OCI-LY3 (cell line): ENCODE measurements at regions not wholly inside any gene's neighbourhood (a gene's known extent, or its start where the extent isn't known, plus 50 kb on each side); places are given as distances from the start of the nearest gene placed in this dataset.

ENCODE experiments used
- H2AFZ ChIP-seq: fragments of 200-600, 300-600 bp; shearing (Covaris generic); 2 replicates; pipeline ENCODE4 v1.6.0; 2014; ENCODE audit warnings: antibody characterized with exemption, low read depth, low read length
- H3K27ac ChIP-seq: fragments of 200-600, 300-600 bp; sonication (generic); 2 replicates; pipeline ENCODE4 v1.5.1; 2014; ENCODE audit warnings: mild to moderate bottlenecking, low read length, moderate library complexity, mixed read lengths
- H3K27me3 ChIP-seq: fragments of 200-600, 300-600 bp; sonication (generic); 2 replicates; pipeline ENCODE4 v1.6.1; 2014; ENCODE audit warnings: low read depth, low read length, mixed read lengths
- H3K36me3 ChIP-seq: fragments of 200-600, 300-600 bp; sonication (generic); replicated peaks from 2 replicates; pipeline ENCODE3; 2014; ENCODE audit warnings: low read depth, low read length, mixed read lengths
- H3K4me1 ChIP-seq: fragments of 300-600, 200-600 bp; sonication (generic); 2 replicates; pipeline ENCODE4 v1.6.1; 2014; ENCODE audit warnings: low read length, mixed read lengths
- H3K4me2 ChIP-seq: fragments of 200-600, 300-600 bp; sonication (generic); 2 replicates; pipeline ENCODE4 v1.6.1; 2014; ENCODE audit warnings: low read length, mixed read lengths
- H3K4me3 ChIP-seq: fragments of 300-600, 200-600 bp; sonication (generic); 2 replicates; pipeline ENCODE4 v1.5.1; 2014; ENCODE audit warnings: antibody characterized with exemption, mild to moderate bottlenecking, low read length, moderate library complexity
- H3K79me2 ChIP-seq: fragments of 300-600, 200-600 bp; shearing (Covaris generic); 2 replicates; pipeline ENCODE4 v1.6.1; 2014; ENCODE audit warnings: mild to moderate bottlenecking, low read length, mixed read lengths
- H3K9ac ChIP-seq: fragments of 300-600, 200-600 bp; shearing (Covaris generic); 2 replicates; pipeline ENCODE4 v1.6.0; 2014; ENCODE audit warnings: mild to moderate bottlenecking, low read length, moderate library complexity
- H3K9me3 ChIP-seq: fragments of 200-600, 300-600 bp; shearing (Covaris generic); 2 replicates; pipeline ENCODE4 v1.6.1; 2014; ENCODE audit warnings: low read length, mixed read lengths; ENCODE audit not compliant: insufficient read depth
- H4K20me1 ChIP-seq: fragments of 200-600, 300-600 bp; sonication (generic); 2 replicates; pipeline ENCODE4 v1.6.1; 2016; ENCODE audit warnings: low read length, mixed read lengths; ENCODE audit not compliant: insufficient read depth
- CTCF ChIP-seq: fragments of 200-600, 300-600 bp; sonication (generic); IDR thresholded peaks from 2 replicates; pipeline ENCODE4 v1.5.1; 2014; ENCODE audit warnings: antibody characterized with exemption, low read length, low read depth
- EZH2phosphoT487 ChIP-seq: fragments of 200-600 bp; shearing (Covaris generic); IDR thresholded peaks from 2 replicates; pipeline ENCODE4 v1.6.1; 2018; ENCODE audit warnings: antibody characterized with exemption, mixed run types, low read depth

- TF ChIP-seq EZH2phosphoT487 (no peak), CTCF (no peak)
- peaks cover 2% of the 10 kb centered on the region for H3K9me3 ChIP-seq
- H3K27me3 ChIP-seq = no peaks in the 10 kb centered on the region
- no peak overlapping the region for H3K4me3 ChIP-seq
- no peak overlapping the region for H3K9ac ChIP-seq
- no peaks in the 10 kb centered on the region for H3K79me2 ChIP-seq
- no peak overlapping the region for H2AFZ ChIP-seq
- H3K4me1 ChIP-seq = no peaks in the 10 kb centered on the region
- H3K36me3 ChIP-seq = no peaks in the 10 kb centered on the region
- H4K20me1 ChIP-seq = no peaks in the 10 kb centered on the region
- no peak overlapping the region for H3K27ac ChIP-seq
- H3K4me2 ChIP-seq = no peak overlapping the region
These were observed 73.5 kb upstream of the CDH4 start for GRCh38 chr20:61178551-61179071.

GRCh38 chr20:61184194-61184593 lies 67.9 kb upstream of the CDH4 start:
- Histone ChIP-seq H3K27ac (no peak overlapping the region), H3K27me3 (no peaks in the 10 kb centered on the region), H4K20me1 (no peaks in the 10 kb centered on the region), H3K79me2 (no peaks in the 10 kb centered on the region), H3K9ac (no peak overlapping the region), H3K4me3 (no peak overlapping the region), H3K4me2 (no peak overlapping the region), H3K9me3 (no peaks in the 10 kb centered on the region), H2AFZ (no peak overlapping the region), H3K36me3 (no peaks in the 10 kb centered on the region), H3K4me1 (no peaks in the 10 kb centered on the region)
- TF ChIP-seq EZH2phosphoT487 (no peak), CTCF (no peak)

GRCh38 chr20:61185181-61185580 lies 66.9 kb upstream of the CDH4 start:
- Histone ChIP-seq H3K9ac (no peak overlapping the region), H2AFZ (no peak overlapping the region), H3K9me3 (no peaks in the 10 kb centered on the region), H3K36me3 (no peaks in the 10 kb centered on the region), H3K4me1 (no peaks in the 10 kb centered on the region), H4K20me1 (no peaks in the 10 kb centered on the region), H3K79me2 (no peaks in the 10 kb centered on the region), H3K4me3 (no peak overlapping the region), H3K4me2 (no peak overlapping the region), H3K27me3 (no peaks in the 10 kb centered on the region), H3K27ac (no peak overlapping the region)
- TF ChIP-seq CTCF (no peak), EZH2phosphoT487 (no peak)

- H3K4me1 ChIP-seq = no peaks in the 10 kb centered on the region
- no peak for TF ChIP-seq CTCF
- no peak for TF ChIP-seq EZH2phosphoT487
- H3K4me3 ChIP-seq = no peak overlapping the region
- no peak overlapping the region for H3K9ac ChIP-seq
- no peak overlapping the region for H2AFZ ChIP-seq
- H3K36me3 ChIP-seq = no peaks in the 10 kb centered on the region
- no peaks in the 10 kb centered on the region for H3K9me3 ChIP-seq
- H3K27ac ChIP-seq = no peak overlapping the region
- H3K4me2 ChIP-seq = no peak overlapping the region
- H3K79me2 ChIP-seq = no peaks in the 10 kb centered on the region
- H4K20me1 ChIP-seq = no peaks in the 10 kb centered on the region
- H3K27me3 ChIP-seq = no peaks in the 10 kb centered on the region
These were observed 66.0 kb upstream of the CDH4 start for GRCh38 chr20:61185841-61186601.
